Adrenal gland (tissue), 5 donors: ENCODE measurements at regions not wholly inside any gene's neighbourhood (a gene's known extent, or its start where the extent isn't known, plus 50 kb on each side); places are given as distances from the start of the nearest gene placed in this dataset.

Experiments
- POLR2A ChIP-seq, 2 donors: fragments of 450-650 bp; IDR thresholded peaks; one replicate each; pipeline ENCODE4 v1.6.1; 2017; ENCODE audit warnings: antibody characterized with exemption in 2 of 2, mild to moderate bottlenecking in 2 of 2, moderate library complexity in 1 of 2
- TF ChIP-seq, protein P1 (sequence below), 6 experiments: fragments of 450-650 bp in 4 of 6; fragments of 200-600 bp in 2 of 6; sonication (generic) in 1 of 6; IDR thresholded peaks; 1 replicate in 5 of 6; 2 replicates in 1 of 6; pipeline versions ENCODE4 v1.5.1 to v1.8.0; 2016 to 2021; ENCODE audit warnings: antibody characterized with exemption in 6 of 6, mild to moderate bottlenecking in 2 of 6, moderate library complexity in 1 of 6
- donor health status: DM: no; HTN: no; CAD: no.

DNA sequence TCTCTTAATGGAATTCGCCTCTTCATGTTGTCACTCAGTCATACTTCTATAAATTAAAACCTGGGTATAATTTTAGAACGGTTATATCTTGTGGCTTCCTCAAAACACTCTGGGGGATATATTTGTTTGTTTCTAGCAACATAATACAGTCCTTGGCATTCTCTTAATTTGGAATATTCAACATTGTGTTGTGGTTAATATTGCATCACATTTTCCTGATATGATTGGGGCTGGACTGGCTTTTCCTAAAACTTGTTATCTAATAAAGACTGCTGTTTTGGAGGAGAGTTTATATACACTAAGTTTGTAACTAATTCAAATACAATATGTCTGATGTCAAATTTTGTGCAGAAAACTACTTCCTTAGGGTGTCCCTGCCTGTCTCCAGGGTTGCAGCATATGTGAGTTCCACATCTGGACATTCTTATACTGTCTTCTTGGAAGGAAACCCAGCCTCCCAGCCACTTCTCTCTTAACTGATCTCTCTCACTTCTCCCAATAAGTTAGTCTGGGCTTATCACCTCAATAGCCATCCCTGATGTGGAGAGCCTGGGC is 892.6 kb downstream of the MRPL39 start:
- TF ChIP-seq POLR2A (IDR thresholded peaks at IDR 0.05): no peak
- TF ChIP-seq, protein P1, sequence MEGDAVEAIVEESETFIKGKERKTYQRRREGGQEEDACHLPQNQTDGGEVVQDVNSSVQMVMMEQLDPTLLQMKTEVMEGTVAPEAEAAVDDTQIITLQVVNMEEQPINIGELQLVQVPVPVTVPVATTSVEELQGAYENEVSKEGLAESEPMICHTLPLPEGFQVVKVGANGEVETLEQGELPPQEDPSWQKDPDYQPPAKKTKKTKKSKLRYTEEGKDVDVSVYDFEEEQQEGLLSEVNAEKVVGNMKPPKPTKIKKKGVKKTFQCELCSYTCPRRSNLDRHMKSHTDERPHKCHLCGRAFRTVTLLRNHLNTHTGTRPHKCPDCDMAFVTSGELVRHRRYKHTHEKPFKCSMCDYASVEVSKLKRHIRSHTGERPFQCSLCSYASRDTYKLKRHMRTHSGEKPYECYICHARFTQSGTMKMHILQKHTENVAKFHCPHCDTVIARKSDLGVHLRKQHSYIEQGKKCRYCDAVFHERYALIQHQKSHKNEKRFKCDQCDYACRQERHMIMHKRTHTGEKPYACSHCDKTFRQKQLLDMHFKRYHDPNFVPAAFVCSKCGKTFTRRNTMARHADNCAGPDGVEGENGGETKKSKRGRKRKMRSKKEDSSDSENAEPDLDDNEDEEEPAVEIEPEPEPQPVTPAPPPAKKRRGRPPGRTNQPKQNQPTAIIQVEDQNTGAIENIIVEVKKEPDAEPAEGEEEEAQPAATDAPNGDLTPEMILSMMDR (IDR thresholded peaks at IDR 0.05): no peak
